ENCODE measurements at regions not wholly inside any gene's neighbourhood (a gene's known extent, or its start where the extent isn't known, plus 50 kb on each side); places are given as distances from the start of the nearest gene placed in this dataset.
"Not testable (repeated sequence)": the region's sequence is repeated elsewhere in the genome, so short reads cannot be mapped to it uniquely, and the experiment has no call there.

DNA sequence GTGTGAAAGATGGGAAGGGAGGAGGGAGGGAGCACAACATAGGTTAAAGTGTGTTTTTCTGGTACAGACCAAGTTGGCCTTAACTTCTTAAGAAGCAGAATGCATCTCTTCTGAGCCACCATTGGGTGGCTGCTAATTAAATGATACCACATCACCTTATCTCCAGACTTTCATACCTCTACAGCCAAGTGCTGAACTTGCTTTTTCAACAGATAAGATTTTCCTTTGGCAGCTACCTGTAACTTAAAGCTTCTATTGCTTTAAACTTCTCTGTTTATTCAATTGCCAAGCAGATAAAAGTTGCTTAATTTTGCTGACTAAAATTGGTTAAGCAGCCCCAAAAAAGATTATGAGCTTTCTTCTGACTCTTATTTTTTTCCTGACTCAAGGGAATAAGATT lies 292.4 kb upstream of the SGO1 start:
- no peak for DNase-seq

DNA sequence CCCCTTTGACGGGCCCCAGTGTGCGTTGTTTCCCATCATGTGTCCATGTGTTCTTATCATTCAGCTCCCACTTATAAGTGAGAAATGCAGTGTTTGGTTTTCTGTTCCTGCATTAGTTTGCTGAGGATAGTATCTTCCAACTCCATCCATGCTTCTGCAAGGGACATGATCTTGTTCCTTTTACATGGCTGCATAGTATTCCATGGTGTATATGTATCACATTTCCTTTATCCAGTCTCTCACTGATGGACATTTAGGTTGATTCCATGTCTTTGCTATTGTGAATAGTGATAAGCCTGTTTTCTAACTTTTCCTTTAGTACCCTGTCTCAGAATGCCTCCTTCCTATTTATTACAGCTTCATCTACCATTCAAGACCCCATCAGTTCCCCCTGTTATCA lies 278.2 kb upstream of the SGO1 start:
- DNase-seq, result not testable (repeated sequence)

- DNase-seq, result no peak
Measured at GRCh38 chr3:20462723-20463122, 276.7 kb upstream of the SGO1 start.

DNA sequence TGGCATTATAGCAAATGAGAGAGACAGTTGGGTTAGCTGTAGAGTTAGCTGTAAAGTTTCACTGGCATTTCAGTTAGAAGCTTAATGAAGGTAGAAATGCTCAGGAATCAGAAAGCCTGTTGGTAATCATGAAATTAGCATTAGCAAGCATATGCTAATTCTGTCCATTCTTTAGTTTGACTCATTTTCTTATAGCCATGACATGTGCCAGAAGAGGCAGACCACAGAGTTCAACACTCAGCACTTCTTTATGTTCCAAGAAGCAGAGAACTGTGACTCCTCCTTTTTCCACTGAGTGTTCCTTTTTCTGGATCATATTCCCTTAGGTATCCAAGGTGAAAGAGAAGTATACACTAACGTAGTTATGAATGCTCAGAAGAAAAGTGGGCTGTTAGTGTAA lies 276.2 kb upstream of the SGO1 start:
- no peak for DNase-seq

GRCh38 chr3:20458994-20459716 lies 273.1 kb upstream of the SGO1 start:
- peak; percentile 95 for DNase-seq

GRCh38 chr3:20456511-20456910 lies 270.5 kb upstream of the SGO1 start:
- DNase-seq, result peak; percentile 48

- no peak for DNase-seq
Measured at GRCh38 chr3:20451170-20451569, 265.2 kb upstream of the SGO1 start.

GRCh38 chr3:20450611-20451010 lies 264.6 kb upstream of the SGO1 start:
- no peak for DNase-seq

- peak; percentile 13 for DNase-seq
Measured at GRCh38 chr3:20442846-20443245, 256.8 kb upstream of the SGO1 start.

- DNase-seq, result not testable (repeated sequence)
Measured at GRCh38 chr3:20427268-20427667, 241.3 kb upstream of the SGO1 start.

DNA sequence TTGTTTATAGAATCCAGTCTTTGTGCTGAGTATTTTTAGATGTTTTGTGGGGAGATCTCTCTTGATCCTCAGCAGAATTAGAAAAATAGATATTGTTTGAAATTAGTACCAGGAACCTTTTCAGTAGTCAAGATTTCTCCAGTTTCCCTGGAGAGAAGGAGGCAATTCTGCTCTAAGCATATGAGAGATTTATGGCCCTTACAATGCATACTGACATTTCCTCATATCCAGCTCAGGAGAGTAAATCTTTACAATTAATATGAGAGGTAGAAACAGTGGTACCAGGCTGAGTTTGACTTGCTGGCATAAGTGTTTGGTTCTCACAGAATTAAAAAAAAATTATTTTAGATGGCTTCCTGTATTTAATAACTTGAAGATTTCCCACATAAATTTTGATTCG lies 239.1 kb upstream of the SGO1 start:
- DNase-seq, result no peak

DNA sequence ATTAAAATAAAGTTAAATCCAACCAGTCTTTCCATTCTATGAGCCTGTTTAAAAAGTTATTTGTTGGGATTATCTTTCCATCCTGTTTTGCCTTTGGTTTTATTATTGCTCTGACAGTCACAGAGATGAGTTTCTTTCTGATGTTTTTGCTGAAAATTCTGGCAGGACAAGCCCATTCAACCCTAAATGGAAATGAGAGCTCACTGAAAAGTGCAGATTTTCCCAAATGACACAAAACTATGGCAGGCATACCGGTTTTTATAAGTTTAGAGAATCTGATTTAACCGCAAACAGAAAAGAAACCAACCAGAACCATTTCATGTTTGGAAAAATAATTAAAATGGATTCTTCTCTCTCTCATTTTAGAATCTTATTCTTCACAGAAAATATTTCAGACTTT lies 238.1 kb upstream of the SGO1 start:
- DNase-seq, result no peak

GRCh38 chr3:20422391-20422790 lies 236.4 kb upstream of the SGO1 start:
- no peak for DNase-seq

DNA sequence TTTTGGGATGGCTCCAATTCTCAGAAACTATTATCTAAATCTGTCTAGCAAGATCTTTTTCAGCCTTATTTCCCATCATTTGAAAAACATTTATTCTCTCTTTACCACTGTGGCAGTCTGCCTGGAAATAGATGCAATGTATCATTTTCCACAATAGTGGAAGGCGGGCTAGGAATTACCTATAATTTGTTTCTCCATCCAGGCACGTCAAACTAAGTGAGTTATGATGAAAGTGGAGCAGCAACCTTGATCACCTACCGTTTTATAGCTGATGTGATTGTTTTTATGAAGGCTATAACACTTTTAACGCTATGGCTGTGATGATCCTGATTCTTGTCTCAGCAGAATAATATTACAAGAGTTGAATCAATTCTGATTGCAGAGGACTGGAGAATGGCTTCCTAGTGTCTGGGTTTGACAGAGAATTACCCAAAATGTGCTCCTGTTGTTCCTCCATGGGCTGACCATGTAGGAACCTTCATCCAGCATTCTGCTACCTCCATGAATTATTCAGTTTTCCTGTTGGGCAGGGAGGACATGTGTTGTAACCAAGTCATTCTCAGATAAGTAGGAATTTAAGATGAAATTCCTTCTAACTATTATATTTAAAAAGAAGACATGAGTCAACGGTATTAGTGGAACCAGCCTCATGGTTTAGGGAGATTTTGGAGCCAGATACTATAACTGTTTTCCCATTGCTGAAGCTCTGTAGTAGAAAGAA lies 231.5 kb upstream of the SGO1 start:
- no peak for DNase-seq

DNA sequence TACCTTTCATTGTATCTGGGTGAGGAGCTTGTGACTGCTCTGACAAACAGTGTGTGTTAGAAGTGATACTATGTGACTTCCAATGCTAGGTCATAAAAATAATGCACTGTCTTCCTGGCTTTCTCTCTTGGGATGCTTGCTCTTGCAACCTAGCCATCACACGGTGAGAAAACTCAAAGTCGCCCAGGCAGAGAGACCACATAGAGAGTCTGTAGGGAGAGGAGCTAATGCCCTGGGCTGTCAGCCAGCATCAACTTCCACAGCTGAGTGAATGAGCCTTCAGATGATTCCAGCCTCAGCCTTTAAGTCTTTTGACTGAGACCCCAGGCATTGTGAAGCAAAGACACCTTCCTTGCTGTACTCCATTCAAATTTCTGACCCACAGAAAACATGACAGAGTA lies 220.6 kb upstream of the SGO1 start:
- DNase-seq, result no peak

DNA sequence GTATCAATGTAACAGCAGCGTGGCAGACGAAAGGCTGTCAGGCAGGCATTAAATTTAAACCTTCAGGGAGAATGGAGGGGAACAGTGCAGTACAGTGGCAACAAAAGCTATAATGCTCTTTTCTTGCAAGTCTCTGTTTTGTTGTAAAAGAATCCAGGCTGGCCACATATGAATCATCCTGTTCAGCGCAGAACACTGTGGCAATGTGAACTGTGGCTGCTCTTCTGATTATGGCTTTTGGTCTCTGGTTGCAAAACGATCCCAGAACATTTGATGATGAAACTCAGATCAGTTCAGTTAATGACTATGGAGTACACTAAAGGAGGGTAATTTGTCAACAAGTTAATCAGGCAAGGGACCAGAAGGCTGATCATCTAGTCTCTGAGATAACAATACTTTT lies 219.7 kb upstream of the SGO1 start:
- no peak for DNase-seq

GRCh38 chr3:20405231-20405630 lies 219.2 kb upstream of the SGO1 start:
- no peak for DNase-seq

- DNase-seq, result no peak
Measured at GRCh38 chr3:20404741-20405100, 218.7 kb upstream of the SGO1 start.

DNA sequence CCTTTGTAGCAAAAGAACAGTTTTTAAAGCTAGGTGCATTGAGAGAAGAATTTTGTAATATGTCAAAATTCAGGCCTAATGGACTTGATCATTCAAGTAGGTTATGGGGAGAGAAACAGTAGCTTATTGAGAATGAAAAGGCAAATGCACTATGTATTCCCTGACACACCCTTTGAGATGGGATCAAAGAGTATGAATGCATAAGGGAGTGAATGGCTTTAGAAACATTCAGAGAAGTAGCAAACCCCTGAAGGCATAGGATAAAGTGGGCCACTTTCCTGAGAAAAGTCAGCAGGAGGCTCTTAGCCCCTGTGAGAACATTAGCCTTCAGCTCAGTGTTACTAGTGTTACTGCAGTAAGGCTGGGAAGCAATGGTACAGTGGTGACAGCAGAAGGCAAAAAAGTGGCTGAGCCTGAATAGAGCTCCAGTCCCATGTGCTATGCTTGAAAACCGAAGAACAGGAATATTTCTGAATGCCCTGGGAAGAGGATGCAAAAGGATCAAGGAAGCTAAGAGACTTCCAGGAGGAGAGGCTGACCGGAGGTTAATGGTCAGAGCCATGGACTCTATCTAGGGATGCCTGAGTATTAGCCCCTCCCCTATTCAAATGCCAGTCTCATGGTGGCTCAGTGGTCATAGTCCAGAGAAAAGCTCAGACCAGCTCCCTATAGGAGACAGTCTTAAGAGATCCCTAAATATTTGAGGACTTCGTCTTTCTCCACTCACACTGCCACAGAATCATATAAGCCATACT lies 218.2 kb upstream of the SGO1 start:
- no peak for DNase-seq

- no peak for DNase-seq
Measured at GRCh38 chr3:20401253-20401652, 215.2 kb upstream of the SGO1 start.

GRCh38 chr3:20400686-20401085 lies 214.7 kb upstream of the SGO1 start:
- DNase-seq, result no peak

GRCh38 chr3:20400281-20400680 lies 214.3 kb upstream of the SGO1 start:
- DNase-seq, result no peak

- DNase-seq, result no peak
Measured at GRCh38 chr3:20396335-20396734, 210.3 kb upstream of the SGO1 start.

DNA sequence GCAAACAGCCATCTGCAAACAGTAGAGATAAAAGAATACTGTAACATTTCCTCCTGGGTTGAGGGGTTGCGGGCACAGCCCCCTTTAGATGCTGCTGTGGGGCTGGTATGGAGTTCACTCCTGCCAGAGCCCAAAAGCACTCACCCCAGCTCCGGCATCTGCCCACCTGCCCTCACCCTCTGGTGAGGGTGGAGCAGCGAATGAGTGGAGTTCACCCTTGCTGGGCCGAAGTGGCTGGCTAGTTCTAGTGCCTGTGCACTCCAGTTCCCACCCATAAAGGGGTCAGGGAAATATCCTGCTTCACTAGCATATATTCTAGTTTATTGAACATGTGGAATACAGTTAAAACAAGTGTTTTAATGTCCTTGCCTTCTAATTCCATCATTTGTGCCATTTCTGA lies 209.7 kb upstream of the SGO1 start:
- no peak for DNase-seq

Data from skin of body (tissue), 1 donor.